GM19238 (cell line): ENCODE measurements at regions not wholly inside any gene's neighbourhood (a gene's known extent, or its start where the extent isn't known, plus 50 kb on each side); places are given as distances from the start of the nearest gene placed in this dataset.
"Not testable (repeated sequence)": the region's sequence is repeated elsewhere in the genome, so short reads cannot be mapped to it uniquely, and the experiment has no call there.

Source experiments
- DNase-seq: peaks from one replicate; pipeline ENCODE4 v3.0.0; 2011; ENCODE audit warnings: low spot score; ENCODE audit not compliant: insufficient read length

DNA sequence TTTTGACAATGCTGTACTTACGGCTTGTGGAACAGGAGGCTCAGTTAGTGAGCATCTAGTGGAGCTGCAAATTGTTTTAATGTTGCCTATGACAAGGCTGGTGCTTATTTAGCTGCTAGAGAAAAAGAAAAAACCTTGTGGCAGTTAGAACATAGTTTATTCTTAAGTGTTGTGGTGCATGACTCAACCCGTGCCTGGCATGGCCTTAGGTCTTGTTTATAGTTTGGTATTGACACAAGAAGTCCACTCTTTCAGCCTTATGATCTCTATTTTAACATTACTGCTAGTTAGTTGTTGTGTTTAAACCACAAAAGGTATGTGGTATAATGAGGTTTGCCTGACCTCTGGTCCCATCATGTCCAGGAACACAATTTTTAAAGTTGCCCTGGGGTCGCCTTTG lies 744.6 kb downstream of the FAM181B start:
- DNase-seq = no peak

DNA sequence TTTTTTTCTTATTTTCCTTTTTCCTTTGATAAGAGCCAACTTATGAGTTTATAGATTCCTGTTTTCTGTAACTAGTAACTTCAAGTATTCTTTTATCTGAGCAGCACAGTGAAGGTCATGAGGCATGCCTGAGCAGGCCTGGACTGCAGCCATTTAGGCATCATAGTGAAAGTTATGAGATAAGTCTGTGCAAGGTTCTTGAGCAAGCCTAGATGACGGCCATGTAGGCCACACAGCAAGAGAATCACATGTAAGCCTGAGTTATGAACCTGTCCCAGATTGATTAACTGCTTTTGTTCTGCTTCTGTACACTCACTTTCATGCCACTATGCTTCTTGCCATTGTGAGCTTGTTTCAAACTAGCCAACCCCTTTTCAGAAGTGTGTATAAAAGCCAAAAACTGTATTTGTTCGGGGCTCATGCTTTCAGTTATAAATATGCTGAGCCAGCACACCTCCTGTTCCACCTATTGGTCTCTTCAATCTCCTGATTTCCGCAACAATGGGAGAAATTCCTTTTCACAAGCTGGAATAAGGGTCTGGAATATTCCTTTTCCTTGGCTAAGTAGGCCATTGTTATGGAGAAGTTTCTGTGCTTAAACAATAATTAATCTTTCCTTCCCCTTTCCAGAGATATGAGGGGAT lies 745.7 kb downstream of the FAM181B start:
- DNase-seq = no peak

DNA sequence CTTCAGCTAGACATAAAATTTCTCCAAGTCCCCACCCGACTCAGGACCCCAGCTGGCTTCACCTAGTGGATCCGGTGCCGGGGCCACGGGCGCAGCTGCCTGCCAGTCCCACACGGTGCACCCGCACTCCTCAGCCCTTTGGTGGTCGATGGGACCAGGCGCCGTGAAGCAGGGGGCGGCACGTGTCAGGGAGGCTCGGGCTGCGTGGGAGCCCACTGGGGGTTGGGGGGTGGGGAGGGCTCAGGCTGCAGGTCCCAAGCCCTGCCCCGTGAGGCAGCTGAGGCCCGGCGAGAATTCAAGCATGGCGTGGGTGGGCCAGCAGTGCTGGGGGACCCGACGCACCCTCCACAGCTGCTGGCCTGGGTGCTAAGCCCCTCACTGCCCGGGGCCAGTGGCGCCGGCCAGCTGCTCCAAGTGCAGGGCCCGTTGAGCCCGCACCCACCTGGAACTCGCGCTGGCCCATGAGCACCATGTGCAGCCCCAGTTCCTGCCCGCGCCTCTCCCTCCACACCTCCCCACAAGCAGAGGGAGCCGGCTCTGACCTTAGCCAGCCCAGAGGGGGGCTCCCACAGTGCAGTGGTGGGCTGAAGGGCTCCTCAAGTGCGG lies 747.0 kb downstream of the FAM181B start:
- DNase-seq = no peak

DNA sequence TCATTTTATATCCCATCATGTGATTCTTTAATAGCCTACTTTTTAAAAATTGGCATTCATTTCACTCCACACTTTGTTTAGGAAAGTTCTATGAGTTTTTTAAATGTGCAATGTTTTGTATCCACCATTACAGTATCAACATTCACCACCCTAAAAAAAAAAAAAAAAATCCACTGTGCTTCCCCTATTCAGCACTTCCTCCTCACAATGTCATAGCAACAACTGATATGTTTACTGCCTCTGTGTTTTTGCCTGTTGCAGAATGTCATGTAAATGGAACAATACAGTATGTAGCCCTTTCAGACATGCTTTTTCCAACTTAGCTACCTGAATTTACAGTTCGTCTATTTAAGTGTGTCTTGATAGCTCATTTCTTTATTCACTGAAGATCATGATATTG lies 754.2 kb downstream of the FAM181B start:
- no peak for DNase-seq

DNA sequence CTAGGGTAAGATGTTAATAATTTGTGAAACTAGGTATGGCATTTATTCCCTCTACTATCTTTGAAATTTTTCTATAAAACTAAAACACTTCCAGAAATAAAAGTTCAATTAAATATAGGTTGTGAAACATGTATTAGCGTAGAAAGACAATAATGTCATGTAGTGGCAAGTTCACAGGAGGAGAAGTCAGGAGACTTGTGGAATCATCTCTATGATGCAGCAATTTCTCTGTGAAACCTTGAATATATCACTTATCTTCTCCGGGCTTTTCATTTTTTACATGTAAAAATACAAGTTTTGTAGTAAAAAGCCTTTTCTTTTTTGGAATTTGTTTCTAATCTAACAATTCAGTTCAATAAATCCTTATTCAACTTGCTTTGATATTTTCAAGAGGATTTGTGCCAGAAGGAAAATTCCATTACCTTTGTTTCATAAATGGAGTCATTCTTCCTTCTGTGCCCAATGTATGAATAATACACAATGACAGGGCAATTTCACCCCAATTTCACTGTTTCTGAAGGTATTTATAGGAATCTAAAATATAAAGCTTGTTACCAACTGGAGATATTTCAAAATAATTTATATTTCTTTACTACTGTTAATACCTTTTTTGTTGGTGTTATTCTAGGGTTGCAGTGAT lies 758.3 kb downstream of the FAM181B start:
- no peak for DNase-seq

DNA sequence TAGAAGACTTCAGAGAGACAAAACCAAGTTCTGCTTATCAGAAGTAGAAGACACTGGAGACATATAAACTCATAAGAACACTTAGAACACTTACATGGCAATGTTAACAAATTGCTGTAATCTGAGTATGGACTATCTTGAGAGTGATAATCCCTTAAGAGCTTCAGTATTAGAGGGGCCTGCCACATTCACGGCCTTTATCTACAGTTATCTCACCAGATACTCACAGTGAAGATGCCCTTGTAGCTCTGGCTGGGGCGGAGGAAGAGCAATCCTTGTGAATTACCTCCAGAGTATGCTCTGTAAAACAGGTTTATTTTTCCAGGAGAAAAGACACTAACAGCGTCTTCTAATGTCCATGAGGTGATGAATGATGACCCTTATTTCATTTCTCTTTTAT lies 762.8 kb downstream of the FAM181B start:
- no peak for DNase-seq

DNA sequence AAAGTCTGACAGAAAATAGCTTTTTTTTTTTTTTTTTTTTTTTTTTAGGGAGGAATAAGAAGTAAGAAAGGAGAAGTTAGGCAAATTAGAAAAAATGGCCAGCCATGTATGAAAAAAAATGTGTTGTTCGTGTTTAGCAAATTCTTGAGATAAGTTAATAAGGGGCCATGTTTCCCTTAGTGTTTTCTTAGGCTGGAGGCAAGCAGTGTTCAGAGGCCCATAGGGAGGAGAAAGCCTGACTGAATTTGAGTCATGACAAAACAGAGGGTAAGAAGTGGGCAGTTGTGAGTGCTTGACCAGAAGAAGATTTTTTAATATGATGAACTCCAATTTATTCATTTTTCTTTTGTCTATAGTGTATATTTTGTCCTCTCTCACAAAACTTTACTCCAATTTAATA lies 766.4 kb downstream of the FAM181B start:
- DNase-seq = no peak

DNA sequence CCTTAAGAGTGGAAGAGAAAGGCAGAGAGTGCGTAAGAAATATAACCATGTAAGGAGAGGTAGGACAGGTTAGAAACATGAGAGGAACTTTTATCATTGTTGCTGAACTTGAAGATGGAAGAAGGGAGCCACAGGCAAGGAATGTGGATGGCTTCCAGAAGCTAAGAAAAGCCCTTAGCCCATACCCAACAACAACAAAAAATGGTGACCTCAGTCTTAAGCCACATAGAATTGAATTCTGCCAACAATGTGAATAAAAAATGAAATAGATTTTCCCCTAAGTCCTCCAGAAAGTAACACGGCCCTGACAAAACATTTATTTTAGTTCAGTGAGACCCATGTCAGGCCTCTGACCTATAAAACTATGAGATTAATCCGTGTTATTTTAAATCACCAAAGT lies 767.3 kb downstream of the FAM181B start:
- no peak for DNase-seq

DNA sequence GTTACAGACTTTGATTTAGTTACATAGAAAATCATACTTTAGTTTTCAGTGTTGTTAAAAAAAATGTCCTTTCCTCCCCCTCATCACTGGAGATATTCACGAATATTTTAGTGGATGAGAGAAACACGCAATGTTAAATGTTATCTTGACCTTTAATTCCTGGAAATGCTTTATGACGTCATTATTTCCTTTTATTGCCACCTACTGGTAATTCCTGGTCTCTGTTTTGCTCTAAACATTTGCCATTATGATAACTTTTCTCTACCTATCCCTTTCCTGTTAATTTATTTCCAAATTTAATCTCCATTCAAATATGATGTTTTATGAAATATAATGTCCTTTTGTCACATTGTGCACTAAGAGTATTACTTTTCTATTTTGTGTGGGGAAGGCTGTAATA lies 770.6 kb downstream of the FAM181B start:
- DNase-seq = no peak

DNA sequence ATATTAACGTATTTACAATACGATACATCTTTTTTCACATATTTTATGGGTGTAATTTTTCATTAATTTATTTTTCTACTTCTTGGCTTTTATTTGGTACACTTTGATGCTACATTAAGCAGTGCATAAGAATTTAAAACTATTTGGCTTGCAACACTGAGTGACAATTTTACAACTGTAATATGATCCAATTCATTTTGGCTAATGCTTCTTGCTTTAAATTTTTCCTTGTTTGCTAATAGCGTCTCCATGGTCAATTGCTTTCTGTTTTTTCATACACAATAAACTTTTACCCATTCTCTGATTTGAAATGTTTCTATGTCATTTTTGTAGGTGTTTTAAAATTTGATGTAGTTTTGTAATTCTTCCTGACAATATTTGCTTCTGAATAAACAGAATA lies 773.2 kb downstream of the FAM181B start:
- no peak for DNase-seq

DNA sequence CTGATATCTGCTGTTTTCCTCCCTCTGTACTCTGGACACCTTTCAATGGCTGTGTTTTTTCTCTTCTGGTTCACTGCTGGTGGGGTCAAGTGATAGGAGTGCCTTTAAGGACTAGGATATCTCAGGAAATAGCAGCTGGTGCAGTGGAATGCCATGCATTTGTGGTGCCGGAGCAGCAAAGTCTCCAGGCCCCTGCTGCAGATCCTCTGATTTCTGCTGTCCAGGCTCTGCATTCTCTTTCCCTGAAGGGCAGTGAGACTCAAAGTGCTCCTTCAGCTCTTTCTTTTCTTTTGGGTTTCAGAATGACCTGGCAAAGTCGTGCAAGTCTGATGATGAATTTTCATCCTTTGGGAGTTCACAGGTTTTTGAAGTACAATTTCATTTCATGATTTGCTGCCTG lies 774.3 kb downstream of the FAM181B start:
- no peak for DNase-seq

DNA sequence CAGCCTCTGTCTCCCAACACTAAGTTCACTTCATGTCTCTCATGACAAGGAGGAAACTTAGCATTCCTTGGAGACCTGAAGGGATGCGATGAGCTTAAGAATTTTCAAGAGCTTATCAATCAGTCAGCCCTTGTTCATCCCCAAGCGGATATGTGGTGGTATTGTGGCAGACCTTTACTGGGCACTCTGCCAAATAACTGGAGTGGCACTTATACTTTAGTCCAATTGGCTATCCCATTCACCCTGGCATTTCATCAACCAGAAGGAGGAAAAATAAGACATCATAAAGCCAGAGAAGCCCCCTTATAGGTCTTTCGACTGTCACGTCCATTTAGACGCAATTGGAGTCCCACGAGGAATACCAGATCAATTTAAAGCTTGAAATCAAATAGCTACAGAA lies 779.4 kb downstream of the FAM181B start:
- DNase-seq = not testable (repeated sequence)

DNA sequence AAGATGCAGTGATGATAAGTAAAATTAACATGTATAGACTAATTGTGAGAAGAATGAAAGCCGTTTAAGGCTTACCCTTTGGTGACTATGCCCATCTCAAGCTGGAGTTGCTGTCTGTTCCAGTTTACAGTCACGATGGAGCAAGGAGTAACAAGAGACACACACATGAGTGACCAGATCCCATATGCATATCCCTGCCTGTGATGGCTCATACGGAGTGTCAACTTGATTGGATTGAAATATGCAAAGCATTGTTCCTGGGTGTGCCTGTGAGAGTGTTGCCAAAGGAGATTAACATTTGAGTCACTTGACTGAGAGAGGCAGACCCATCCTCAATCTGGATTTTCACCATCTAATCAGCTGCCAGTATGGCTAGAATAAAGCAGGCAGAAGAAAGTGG lies 786.8 kb downstream of the FAM181B start:
- DNase-seq = no peak

DNA sequence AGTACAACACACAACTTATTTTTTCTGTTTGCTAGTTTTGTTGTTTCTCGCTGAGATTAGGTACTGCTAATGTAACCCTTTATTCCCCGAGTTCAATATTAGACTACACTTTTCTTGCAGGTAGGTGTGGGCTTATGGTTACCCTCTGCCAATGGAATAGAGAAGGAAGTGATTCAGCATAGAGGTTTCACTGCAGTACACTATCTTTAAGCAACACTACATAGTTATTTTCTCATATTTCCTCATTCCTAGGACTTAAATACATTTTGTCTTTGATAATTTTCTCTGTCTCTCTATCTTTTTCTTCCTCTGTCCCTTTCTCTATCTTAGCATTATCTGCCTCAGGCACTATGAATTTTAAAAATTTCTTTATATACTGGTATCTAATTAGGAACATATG lies 791.0 kb downstream of the FAM181B start:
- DNase-seq = no peak

DNA sequence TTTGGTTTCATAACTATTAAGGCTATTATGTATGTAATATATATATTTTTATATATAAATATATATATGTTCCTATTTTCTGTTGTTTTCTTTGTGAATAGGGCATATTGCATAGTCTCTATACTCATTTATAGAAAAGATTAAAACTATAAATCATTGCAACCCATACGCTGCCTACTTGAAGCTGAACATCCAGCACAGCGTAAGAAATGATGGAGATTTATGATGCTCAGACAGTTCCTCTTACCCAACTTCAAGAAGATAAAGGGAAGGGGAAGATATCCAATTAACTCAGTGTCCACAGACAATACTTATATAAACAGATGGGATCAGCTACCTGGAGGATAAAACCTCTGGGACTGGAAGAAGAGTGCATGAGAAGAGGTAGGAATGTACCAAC lies 791.7 kb downstream of the FAM181B start:
- DNase-seq = no peak

DNA sequence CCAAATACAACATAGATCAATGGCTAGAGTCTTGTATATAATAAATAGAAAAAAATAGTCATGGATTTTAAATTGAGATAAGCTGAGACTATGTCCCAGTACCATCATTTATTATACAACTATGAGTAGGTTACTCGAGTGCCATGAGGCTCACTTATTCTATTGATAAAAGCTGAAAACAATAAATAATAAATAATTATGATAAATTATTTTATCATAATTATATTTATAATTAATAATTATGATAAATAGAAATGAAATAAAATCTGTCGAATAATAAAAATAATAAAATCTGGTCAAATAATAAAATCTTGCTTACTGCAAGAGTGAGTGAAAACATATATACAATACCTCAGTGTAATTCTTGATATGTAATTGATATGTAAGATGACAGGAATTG lies 801.4 kb downstream of the FAM181B start:
- no peak for DNase-seq

DNA sequence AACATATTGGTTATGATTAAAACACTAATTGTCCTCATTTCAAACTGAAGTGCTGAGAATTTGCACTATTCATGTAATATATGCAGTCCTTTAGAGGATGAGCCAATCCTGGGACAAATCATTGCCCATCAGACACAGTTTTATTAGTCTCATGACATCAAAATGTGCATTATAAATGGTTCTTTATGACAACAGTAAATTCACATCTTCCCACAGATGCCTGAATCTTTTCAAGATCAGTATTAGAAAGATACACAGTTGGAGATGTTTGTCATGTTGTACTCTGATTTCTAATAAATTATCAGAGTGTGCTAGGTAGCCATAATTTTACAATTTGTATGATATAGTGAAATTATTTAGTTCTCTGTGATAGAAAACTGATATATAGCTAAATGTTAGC lies 813.5 kb downstream of the FAM181B start:
- DNase-seq = no peak

DNA sequence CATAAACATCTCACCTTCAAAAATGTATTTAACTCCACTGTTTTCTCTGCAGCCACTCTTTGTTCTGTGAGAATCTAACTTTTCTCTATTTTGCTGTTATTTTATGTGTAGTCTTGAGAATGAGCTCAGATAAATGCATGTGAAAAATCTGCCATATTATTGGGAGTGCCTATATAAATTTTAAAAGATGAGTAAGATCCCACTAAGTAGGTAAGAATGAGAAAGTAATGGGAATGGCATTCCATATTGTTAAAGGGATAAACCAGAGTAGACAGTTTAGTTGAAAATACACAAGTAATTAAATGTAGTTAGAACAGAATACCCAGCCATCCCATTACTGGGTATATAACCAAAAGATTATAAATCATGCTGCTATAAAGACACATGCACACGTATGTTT lies 817.2 kb downstream of the FAM181B start:
- no peak for DNase-seq

DNA sequence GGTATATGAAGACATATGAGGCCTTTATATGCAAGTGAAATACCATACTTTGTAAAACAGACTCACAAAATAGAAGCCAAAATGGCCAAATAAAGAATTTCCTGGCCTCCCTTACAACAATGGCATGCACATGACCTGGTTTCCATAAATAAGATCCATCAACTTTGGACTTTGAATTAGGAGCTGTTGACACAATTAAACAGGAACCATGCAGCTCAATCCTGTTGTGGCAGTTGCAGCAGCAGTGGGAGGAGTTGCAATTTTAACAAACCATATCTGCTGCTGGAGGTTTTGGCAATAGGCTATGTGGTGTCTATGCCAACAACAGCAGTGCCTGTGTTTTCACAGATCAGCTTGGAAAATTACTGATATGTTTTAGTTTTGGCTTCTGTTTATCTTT lies 818.6 kb downstream of the FAM181B start:
- no peak for DNase-seq

DNA sequence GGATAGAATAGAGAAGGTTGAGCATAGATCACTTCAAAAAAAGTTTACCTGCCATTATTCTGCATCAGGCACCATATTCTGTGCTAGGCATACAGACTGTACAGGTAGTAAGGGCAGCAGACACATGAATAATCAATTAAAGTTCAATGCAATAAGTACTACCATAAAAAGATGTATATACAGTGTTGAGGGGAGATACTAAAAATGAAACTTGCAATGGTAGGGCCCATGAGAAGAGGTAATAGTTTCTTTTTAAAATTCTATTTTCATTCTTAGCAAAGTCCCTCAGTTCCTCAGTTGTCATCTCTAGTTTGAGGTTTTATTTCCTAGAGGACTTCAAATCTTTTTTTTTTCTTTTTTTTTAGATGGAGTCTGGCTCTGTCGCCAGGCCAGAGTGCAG lies 819.9 kb downstream of the FAM181B start:
- no peak for DNase-seq

DNA sequence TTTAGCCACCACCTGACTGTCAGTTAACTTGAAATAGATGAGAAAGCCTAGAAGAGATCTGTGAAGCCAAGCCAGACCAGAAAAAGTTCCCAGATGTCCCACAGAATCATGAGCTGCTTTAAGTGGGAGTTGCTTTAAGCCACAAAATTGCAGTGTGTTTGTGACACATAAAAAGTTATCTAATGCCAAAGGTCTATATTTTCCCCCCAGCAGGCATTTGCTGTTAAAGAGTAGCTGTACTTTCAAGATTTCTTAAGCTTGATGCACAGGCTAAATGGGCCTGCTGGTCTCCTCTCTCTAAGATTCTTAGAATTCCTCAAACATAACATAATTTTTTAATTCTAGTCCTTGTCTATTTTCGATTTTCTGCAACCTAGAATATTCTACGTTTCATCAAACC lies 825.7 kb downstream of the FAM181B start:
- DNase-seq = no peak

DNA sequence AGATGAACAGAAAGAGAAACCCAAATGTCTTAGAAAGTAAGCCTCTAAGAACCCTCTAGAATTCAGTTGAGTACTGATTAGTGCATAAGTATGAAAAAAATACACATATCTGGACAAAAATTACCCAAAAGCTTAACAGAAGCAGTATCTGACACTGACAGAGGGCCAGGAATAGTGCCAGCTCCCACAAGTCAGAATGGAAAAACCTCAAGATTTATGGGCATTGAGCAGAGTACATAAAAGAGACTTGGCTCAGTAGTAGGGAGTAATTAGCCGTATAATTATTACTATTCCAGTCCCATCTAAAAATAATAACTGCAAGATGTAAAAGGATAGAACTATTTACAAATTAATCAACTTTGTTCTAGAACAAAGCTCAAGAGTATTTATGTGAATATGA lies 834.5 kb downstream of the FAM181B start:
- no peak for DNase-seq

DNA sequence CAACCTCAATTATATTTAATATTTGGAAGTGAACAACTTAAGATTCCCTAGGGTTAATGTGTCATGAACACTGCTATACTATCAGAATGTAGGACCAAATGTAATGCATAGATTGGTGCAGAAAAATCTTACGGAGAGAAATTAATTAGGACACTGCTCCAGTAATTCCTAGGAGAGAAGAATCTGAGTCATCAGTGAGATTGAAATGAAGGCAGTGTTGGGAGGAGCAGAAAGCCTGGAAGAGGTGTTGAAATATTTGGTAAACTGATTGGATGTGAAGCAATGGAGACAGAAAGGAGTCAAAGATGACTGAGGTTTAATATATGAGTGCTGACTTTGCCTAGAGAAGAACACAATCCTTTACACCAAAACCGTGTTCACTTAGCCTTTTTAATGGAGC lies 836.0 kb downstream of the FAM181B start:
- no peak for DNase-seq
